Bronchial epithelial cell (primary cell): ENCODE measurements at regions not wholly inside any gene's neighbourhood (a gene's known extent, or its start where the extent isn't known, plus 50 kb on each side); places are given as distances from the start of the nearest gene placed in this dataset.
A peak's percentile ranks its signal among the peaks of the same experiment; 100 is the strongest.

Experiments used
- DNase-seq: peaks from one replicate; pipeline ENCODE4 v3.0.0-alpha.2; 2010; ENCODE audit warnings: low read depth
- FAIRE-seq: peaks from 2 replicates; lab custom pipeline; 2011; peaks lifted over from hg19 to GRCh38; lab: Jason Lieb, UNC
- H3K27me3 ChIP-seq: 2 replicates; pipeline ENCODE4 v1.5.1; 2011; ENCODE audit warnings: low read length; ENCODE audit not compliant: control insufficient read depth, insufficient read depth
- H3K36me3 ChIP-seq: 2 replicates; pipeline ENCODE4 v1.5.1; 2011; ENCODE audit warnings: low read length; ENCODE audit not compliant: control insufficient read depth, insufficient read depth
- H3K4me3 ChIP-seq: 2 replicates; pipeline ENCODE4 v1.5.1; 2011; ENCODE audit warnings: mild to moderate bottlenecking, low read depth, low read length, control low read depth
- TF ChIP-seq, protein P1 (sequence below): IDR thresholded peaks from 2 replicates; pipeline ENCODE4 v1.5.1; 2011; ENCODE audit warnings: mild to moderate bottlenecking, moderate library complexity, low read length, control low read depth, inconsistent platforms; ENCODE audit not compliant: insufficient read depth, severe bottlenecking

GRCh38 chr5:8340739-8341344 lies 471.9 kb downstream of the MTRR start:
- TF ChIP-seq, protein P1, sequence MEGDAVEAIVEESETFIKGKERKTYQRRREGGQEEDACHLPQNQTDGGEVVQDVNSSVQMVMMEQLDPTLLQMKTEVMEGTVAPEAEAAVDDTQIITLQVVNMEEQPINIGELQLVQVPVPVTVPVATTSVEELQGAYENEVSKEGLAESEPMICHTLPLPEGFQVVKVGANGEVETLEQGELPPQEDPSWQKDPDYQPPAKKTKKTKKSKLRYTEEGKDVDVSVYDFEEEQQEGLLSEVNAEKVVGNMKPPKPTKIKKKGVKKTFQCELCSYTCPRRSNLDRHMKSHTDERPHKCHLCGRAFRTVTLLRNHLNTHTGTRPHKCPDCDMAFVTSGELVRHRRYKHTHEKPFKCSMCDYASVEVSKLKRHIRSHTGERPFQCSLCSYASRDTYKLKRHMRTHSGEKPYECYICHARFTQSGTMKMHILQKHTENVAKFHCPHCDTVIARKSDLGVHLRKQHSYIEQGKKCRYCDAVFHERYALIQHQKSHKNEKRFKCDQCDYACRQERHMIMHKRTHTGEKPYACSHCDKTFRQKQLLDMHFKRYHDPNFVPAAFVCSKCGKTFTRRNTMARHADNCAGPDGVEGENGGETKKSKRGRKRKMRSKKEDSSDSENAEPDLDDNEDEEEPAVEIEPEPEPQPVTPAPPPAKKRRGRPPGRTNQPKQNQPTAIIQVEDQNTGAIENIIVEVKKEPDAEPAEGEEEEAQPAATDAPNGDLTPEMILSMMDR, result peak; percentile 24
- Histone ChIP-seq H3K4me3 (no peak overlapping the region), H3K27me3 (no peaks in the 10 kb centered on the region), H3K36me3 (no peaks in the 10 kb centered on the region)
- DNase-seq (peak; percentile 1), FAIRE-seq (no peak)

DNA sequence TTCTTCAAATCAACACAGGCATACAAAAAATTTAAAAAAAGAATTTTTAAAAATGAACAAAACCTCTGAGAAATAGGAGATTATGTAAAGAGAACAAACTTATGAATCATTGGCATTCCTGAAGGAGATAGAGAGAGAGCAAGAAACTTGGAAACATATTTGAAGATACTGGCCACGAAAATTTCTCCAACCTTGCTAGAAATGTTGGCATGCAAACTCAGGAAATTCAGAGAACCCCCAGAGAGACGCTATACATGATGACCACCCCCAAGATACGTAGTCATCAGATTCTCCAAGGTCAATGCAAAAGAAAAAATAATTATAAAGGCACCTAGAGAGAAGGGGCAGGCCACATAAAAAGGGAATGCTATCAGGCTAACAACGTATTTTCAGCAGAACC lies 472.5 kb downstream of the MTRR start:
- FAIRE-seq, result no peak

DNA sequence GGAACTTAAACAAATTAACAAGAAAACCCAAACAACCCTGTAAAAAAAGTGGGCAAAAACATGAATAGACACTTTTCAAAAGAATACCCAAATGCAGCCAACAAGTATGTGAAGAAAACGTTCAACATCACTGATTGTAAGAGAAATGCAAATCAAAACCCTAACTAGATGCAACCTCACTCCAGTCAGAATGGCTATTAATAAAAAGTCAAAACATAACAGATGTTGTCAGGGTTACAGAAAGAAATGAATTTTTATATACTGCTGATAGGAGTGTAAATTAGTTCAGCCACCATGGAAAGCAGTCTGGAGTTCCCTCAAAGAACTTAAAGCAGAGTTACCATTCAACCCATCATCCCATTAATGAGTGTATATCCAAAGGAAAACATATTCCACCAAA lies 479.0 kb downstream of the MTRR start:
- FAIRE-seq, result no peak
- no peaks in the 10 kb centered on the region for H3K36me3 ChIP-seq
- DNase-seq, result no peak
- H3K27me3 ChIP-seq, result no peaks in the 10 kb centered on the region
- TF ChIP-seq, protein P1, result no peak
- no peak overlapping the region for H3K4me3 ChIP-seq

More for the DNA sequence above, 472.5 kb downstream of the MTRR start:
- Histone ChIP-seq H3K27me3 (no peaks in the 10 kb centered on the region), H3K4me3 (no peak overlapping the region), H3K36me3 (no peaks in the 10 kb centered on the region)
- DNase-seq, result no peak
- TF ChIP-seq, protein P1, result no peak

DNA sequence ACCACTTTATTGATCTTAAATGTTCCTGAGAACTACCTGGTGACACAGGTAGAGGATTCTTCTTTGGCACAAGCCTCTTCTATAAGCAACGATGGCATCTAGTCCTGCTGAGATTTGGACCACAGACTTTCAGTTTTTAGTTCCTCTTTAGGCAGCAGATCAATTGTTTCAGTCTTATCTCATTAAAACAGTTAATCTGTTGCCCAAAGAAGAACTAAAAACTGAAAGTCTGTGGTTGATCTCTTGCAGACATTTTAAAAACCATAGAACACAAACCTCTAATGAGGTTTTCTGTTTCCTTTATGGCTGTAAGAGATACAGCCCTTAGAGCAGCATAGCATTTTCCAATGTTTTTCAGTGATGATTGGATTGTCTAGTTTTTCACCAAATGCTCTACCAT lies 480.9 kb downstream of the MTRR start:
- Histone ChIP-seq H3K4me3 (no peak overlapping the region), H3K36me3 (no peaks in the 10 kb centered on the region), H3K27me3 (no peaks in the 10 kb centered on the region)
- DNase-seq, result no peak
- TF ChIP-seq, protein P1, result no peak
- FAIRE-seq, result no peak

DNA sequence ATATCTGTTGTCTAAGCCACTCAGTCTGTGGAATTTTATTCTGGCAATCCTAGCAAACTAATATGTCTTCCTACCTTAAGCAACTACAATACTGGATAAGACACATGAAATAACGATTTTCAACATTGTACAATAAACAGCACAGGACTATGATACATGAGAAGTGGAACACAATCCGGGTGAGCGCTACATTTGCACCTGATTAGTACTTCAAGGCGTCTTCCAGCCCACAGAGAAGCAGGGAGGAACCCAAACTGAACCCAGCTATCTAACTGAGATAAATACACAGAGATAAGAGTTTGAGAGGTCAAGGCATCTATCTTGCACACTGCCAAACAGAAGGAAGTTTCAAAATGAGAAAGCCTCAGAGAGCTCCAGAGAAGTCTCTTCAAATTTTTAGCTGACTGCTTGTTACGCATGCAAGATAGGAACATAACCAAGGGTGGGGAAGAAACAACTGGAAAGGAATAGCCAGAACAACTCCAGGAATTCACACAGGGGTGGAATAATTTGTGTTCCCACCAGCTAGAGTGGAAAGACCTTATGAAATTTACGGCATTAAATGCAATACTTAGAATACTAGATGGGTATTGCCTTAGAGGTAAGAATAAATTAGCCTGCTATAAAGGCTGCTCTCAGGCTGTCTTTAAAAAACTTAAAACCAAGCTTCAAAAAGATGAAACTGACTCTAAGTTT lies 481.8 kb downstream of the MTRR start:
- TF ChIP-seq, protein P1, result no peak
- Histone ChIP-seq H3K27me3 (no peaks in the 10 kb centered on the region), H3K36me3 (no peaks in the 10 kb centered on the region), H3K4me3 (no peak overlapping the region)
- DNase-seq, result no peak
- peak; percentile 13 for FAIRE-seq
